Kasumi-1 (cell line): ENCODE measurements at regions not wholly inside any gene's neighbourhood (a gene's known extent, or its start where the extent isn't known, plus 50 kb on each side); places are given as distances from the start of the nearest gene placed in this dataset.

Source experiments
- DNase-seq, 2 experiments: peaks; one replicate each; lab custom pipeline; 2025; lab: John Stamatoyannopoulos, UW

DNA sequence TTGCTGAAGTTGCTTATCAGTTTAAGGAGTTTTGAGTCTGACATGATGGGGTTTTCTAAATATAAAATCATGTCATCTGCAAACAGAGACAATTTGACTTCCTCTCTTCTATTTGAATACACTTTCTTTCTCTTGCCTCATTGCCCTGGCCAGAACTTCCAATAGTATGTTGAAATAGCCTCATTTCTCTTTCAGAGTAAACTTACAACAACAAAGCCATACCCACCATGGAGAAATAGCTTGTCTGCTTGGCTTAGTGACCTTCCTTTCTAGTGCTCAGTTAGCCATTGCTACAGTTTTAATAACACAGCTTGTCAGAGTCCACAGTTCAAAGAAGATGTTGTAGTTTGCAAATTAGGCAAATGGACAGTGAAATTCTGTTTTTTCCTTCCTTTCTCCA is 228.0 kb downstream of the ETAA1 start:
- DNase-seq, result no peak

GRCh38 chr2:67625690-67626475 is 228.8 kb downstream of the ETAA1 start:
- DNase-seq, result no peak

GRCh38 chr2:67626656-67627055 is 229.5 kb downstream of the ETAA1 start:
- no peak for DNase-seq

- no peak for DNase-seq
Measured at GRCh38 chr2:67627456-67628207, 230.5 kb downstream of the ETAA1 start.

- DNase-seq, result no peak
Measured at GRCh38 chr2:67628892-67629291, 231.8 kb downstream of the ETAA1 start.

DNA sequence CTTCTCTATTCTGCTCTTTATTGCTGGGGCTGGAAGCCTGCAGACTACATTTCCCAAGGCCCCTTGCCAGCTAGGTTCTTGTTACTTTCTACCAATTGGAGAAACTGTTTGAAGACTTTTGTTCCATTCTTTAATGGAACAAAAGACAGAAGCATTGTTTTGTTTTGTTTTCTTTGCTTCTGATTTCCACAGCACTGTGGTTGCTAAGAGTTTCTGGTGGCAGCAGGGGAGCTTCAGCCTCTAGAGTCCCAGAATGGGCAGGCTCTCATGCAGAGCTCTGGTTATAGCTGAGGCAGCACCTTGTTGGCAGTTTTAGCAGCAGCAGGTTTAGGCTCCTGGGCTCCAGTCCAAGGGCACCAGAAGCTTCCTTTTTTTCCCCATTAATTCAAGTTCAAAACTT is 234.3 kb downstream of the ETAA1 start:
- peak; percentile 34 to 38 for DNase-seq

DNA sequence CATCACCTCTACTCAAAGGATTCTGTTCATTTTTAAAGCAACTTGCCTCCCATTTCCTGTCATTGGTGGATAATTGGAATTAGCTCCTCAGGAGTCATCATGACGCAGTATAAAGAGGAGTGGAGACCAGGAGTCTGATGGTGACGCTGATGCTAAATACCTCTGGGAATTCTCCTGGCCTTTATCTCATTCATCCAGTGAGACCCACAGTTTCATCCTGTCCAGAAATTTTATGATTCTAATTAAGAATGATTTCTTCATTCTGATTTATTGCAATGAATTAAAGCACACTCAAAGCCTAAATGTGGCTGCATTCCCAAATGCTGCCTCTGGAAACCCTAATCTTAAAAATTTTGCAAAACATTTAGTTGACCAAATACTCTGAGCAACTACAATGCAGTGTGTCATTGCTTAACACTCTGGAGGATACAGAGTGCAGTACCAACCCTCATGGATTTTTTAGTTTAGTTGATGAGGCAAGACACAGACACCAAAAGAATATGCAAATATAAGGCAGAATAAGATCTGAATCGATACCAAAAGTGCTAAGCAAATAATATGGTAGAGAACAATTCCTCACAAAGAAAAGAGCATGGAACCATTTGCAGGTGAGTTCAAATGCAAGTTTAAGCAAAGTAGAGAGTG is 236.2 kb downstream of the ETAA1 start:
- DNase-seq, result no peak

DNA sequence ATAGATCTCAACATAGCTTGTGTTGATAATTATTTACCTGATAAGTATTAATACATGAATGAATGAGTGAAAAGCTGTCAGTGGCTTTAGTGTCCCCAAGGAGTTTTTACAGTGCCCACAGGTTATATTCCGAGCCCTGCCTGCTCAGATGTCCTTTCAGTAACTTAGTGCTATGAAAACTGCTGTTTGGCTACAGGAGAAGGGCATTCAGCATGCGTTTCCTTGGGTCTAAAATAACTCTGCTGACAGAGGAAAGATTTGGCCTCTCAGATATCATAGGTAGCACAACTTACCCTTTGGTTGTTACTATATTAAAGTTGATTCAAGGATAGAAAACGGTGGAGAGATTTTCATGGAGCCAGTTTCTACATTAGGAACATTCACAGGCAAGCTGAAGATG is 241.0 kb downstream of the ETAA1 start:
- DNase-seq, result no peak

DNA sequence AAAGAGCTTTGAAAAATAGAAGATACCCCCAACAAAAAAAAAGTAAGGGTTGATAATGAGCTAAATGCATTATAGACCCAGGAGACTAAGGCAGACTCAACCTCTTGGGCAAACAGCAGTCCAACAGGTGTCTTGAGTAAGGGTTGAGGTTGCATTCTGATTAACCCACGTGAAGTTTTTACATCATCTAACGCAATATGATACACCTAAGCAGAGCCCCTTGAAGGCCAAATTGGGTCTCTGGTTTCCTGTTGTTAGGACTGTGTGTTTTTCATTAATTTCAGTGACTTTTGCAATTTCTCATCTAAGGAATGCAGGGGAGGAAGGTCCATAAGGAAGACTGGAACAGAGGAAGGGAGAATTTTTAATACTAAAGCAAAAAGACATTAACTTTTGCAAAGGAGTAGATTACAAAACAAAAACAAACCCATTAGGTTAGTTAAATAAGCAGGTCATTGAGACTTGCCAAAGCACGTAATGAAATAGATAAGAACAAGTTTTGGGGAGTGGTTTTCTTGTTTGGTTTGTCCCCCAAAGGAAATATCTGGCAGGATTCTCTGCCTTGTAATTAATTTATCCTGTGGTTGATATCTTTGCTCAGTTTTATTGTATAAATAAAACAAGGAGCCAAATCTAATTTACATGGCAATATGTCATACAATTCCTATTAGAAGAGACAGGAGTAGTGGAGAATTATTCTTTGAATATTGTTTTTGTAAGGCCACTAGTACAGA is 244.3 kb downstream of the ETAA1 start:
- no peak for DNase-seq

DNA sequence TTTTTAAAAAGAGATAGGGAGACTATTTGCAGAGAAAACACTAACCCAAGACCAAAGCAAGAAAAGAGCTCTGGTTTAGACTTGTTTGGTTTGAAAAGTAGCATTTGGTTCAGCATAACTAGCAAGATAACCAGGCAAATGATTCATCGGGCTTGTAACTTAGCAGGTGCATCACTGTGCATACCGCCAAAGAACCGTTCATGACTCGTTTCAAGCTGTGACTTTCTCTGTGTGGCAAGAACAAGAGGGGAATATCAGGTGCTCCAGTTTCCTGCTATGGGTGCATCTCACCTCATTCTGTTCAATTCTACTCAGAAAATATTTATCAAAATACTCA is 244.9 kb downstream of the ETAA1 start:
- no peak for DNase-seq

DNA sequence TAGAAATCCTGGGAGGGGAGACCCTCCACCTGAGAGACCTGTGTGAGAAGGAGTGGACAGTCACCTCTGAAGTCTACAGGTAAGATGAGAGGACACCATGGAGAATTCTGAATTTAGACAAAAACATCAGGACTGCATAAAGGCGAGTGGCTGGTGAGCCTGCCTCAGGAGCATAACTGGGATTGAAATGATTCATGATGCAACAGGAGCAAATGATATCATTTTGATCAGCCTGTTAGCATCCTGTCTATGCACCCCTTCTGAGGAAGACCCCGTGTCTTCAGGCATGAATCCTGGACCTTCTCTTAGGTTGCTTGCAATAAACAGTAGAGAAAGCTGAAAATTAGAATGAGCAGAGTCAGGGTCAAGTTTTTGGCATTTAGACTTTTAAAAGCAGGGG is 245.8 kb downstream of the ETAA1 start:
- DNase-seq, result no peak

DNA sequence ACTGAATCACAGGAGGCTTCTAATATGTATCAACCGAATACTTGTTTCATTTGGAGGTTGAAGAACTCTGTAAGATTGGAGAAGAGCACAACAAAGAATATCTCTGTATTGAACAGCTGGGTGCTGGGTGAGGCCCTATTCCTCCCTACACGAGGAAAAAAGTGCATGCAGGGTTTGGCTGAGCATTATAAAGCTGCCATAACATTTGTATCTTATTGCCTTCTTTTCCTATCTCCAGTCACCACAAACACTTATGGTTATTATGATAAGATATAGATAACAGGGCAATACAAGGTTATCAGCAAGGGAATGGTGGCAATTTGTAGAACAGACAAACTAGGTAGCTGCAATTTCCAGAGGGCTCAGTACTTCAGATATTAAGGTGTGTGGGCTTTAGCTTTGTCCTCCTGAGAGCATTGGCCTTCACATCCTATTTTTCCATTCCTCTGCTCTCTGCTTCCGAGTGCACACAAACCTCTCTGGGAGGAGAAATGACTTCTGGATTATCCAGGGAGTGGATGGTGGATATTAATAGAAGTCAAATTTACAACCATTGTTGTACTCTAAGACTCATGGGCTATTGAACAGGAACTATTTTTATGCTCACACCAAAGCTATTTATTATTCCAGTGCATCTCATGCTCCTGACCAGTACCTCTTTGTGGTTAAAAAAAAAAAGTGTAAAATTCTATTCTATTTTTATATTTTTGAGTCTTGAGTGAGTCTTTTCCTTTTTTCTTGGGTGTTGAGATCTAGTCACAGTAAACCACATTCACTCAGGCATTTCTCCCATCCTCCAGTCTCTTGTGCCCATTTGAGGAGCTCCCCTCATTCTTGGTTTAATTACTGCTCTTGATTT is 248.4 kb downstream of the ETAA1 start:
- DNase-seq, result no peak

DNA sequence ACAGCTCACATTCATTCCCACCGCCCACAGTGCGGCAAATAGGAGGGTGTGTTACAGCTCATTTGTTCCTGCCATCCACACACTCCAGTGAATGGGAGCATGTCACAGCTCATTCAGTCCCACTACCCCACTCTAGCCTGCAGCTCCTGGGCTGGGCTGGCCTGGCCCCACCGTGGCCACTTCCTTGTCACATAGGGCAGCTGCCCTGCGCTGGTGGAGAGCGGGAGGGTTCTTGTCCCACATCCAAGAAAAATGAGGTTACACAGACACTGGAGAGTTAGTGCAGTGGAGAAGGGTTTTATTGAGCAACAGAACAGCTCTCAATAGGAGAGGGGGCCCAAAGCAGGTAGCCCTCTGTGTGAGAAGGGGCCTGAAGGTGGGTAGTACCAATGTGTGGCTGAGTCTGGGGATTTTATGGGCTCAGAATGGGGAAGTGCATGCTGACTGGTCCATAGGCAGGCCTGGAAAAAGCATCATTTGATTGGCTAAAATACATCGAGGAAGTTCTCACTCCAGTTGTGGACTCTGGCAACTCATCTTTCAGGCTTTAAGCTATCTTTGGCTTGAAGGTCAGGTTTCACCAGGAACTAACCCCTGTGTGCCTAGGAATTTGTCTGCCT is 249.7 kb downstream of the ETAA1 start:
- DNase-seq, result no peak

DNA sequence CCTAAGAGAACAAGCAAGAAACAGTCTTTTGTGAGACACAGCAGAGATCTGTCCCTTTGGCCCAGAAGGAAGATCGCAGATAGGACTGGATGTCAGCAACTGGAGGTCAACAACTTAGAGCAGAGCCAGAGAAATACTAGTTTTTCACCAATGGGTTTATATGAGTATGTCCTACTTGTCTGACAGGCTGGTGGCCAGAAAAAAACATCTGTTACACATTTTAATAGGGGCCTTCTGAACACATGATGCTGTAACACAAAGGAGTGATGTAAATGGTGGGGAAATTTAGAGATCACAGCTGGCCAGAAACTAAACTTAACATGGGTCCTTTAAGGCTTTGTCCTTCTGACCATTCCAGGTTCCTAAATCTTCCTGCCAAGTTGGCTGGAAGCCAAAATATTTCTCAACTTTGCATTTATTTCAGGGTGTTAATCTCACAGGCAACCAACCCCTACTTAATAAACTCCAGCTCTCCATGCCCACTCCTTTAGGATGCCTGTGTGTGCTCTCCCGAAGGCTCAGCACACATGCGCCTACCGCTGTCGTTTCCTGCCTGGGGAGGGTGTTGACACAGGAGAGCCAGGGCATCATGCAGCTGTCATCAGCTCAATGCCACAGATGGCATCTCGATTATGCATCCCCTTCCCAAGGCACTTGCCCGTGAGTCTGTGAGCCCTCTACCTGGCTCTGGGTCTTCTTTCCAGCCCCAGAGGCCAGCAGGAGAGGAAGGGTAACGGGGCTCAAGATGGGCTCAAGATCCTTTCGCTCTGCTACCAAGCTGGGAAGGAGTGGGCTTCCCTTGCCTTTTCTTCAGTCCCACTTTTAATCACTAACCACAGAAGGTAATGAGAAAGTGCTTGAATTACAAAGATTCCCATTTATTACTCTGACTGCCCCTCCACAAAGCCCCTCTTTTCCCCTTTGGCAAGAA is 252.5 kb downstream of the ETAA1 start:
- no peak for DNase-seq

GRCh38 chr2:67650291-67651133 is 253.4 kb downstream of the ETAA1 start:
- peak; percentile 83 to 85 for DNase-seq

DNA sequence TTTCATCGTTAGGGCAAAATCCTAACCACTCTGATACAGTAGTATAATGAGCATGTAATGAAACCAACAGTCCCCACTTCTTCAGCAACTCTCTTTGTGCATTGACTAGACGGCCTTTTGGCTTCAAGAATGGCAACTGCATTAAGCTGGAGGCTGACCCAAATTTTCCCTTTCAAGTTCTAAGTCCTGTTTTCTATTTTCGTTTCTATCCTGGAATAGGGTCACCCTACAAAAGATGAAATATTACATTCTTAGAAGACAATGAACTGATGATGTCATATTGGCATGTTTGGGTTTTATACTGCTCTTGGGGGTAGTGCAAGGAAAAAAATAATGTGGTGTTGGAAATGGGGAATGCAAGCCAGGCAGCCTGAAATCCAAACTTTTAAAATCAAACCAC is 254.4 kb downstream of the ETAA1 start:
- DNase-seq, result no peak

- no peak for DNase-seq
Measured at GRCh38 chr2:67652679-67653078, 255.5 kb downstream of the ETAA1 start.

GRCh38 chr2:67656875-67657274 is 259.7 kb downstream of the ETAA1 start:
- DNase-seq, result no peak

DNA sequence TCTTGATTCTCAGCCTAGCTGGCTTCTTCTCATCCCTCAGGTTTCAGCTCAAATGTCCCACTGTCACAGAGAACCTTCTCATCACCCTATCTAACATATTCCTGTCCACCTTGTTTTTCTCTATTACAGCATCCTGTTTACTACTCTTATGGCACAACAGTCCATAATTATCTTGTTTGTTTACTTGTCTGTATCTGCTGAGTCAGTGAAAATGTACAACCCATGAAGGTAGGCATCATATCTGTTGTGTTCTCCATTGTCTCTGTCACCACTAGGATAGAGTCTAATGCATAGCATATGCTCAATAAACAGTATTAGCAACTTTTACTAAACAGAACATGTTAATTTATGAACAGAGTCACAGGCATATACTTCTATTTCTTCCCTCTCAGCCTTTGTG is 261.7 kb downstream of the ETAA1 start:
- no peak for DNase-seq
